HG03159 (cell line): ENCODE measurements at regions not wholly inside any gene's neighbourhood (a gene's known extent, or its start where the extent isn't known, plus 50 kb on each side); places are given as distances from the start of the nearest gene placed in this dataset.
"Not testable (repeated sequence)": the region's sequence is repeated elsewhere in the genome, so short reads cannot be mapped to it uniquely, and the experiment has no call there.

ENCODE experiments used
- ATAC-seq: cut with Tn5 transposase; IDR thresholded peaks from one replicate; pipeline ENCODE4 v1.9.1; 2021; ENCODE audit warnings: mild to moderate bottlenecking, moderate library complexity; ENCODE audit not compliant: unreplicated experiment

GRCh38 chrX:35611562-35611961 is 186.6 kb upstream of the MAGEB16 start:
- not testable (repeated sequence) for ATAC-seq

GRCh38 chrX:35617836-35618235 is 180.3 kb upstream of the MAGEB16 start:
- no peak for ATAC-seq

- no peak for ATAC-seq
Measured at GRCh38 chrX:35622040-35622439, 176.1 kb upstream of the MAGEB16 start.

- ATAC-seq, result no peak
Measured at GRCh38 chrX:35622601-35623000, 175.5 kb upstream of the MAGEB16 start.

GRCh38 chrX:35625714-35626113 is 172.4 kb upstream of the MAGEB16 start:
- ATAC-seq, result no peak

- ATAC-seq, result no peak
Measured at GRCh38 chrX:35626124-35626523, 172.0 kb upstream of the MAGEB16 start.

- not testable (repeated sequence) for ATAC-seq
Measured at GRCh38 chrX:35635971-35636370, 162.2 kb upstream of the MAGEB16 start.

GRCh38 chrX:35664833-35665232 is 133.3 kb upstream of the MAGEB16 start:
- no peak for ATAC-seq

GRCh38 chrX:35665311-35665710 is 132.8 kb upstream of the MAGEB16 start:
- no peak for ATAC-seq

GRCh38 chrX:35670889-35671288 is 127.3 kb upstream of the MAGEB16 start:
- no peak for ATAC-seq

- no peak for ATAC-seq
Measured at GRCh38 chrX:35675151-35675550, 123.0 kb upstream of the MAGEB16 start.

GRCh38 chrX:35680940-35681346 is 117.2 kb upstream of the MAGEB16 start:
- no peak for ATAC-seq

GRCh38 chrX:35682476-35682875 is 115.7 kb upstream of the MAGEB16 start:
- no peak for ATAC-seq

GRCh38 chrX:35696760-35697234 is 101.3 kb upstream of the MAGEB16 start:
- no peak for ATAC-seq

GRCh38 chrX:35699642-35700041 is 98.5 kb upstream of the MAGEB16 start:
- no peak for ATAC-seq

- ATAC-seq, result no peak
Measured at GRCh38 chrX:35700121-35700520, 98.0 kb upstream of the MAGEB16 start.

- ATAC-seq, result no peak
Measured at GRCh38 chrX:35711281-35711680, 86.9 kb upstream of the MAGEB16 start.

- ATAC-seq, result no peak
Measured at GRCh38 chrX:35722128-35722527, 76.0 kb upstream of the MAGEB16 start.

GRCh38 chrX:35726176-35726575 is 72.0 kb upstream of the MAGEB16 start:
- no peak for ATAC-seq

- ATAC-seq, result no peak
Measured at GRCh38 chrX:35728481-35728880, 69.7 kb upstream of the MAGEB16 start.

GRCh38 chrX:35733879-35734278 is 64.3 kb upstream of the MAGEB16 start:
- ATAC-seq, result no peak

GRCh38 chrX:35741142-35741541 is 57.0 kb upstream of the MAGEB16 start:
- ATAC-seq, result no peak

- no peak for ATAC-seq
Measured at GRCh38 chrX:35743331-35743730, 54.8 kb upstream of the MAGEB16 start.
